ENCODE measurements at regions not wholly inside any gene's neighbourhood (a gene's known extent, or its start where the extent isn't known, plus 50 kb on each side); places are given as distances from the start of the nearest gene placed in this dataset.

DNA sequence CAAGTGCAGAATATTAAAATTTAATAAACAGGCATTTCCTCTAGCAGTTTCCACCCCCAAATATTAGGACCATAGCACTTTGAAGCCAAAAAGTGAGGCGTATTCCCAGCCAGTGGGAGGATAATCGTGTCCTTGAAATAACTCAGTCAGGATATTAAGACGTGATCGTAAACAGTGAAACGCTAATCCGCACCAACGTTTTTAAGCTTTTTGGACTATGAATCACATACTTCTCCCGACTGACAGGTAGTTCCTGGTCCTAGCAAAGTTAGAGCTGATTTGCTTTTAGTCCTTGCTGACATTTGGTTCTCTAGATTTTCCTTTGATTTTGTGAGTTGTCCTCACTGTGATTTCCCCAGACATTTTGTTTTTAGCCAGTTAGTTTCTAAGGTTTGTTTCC lies 197.1 kb upstream of the ARHGAP20 start:
- POLR2A ChIA-PET = no interaction called here
- Mint-ChIP-seq H3K9me3 (no peaks in the 10 kb centered on the region), H3K4me1 (ENCODE audit: low read depth) (peaks cover 21% of the 10 kb centered on the region), H3K27me3 (no peaks in the 10 kb centered on the region), H3K4me3 (no peak overlapping the region), H3K27ac (no peak overlapping the region), H3K36me3 (ENCODE audit: low read depth) (no peaks in the 10 kb centered on the region)
- ATAC-seq (no peak), DNase-seq (no peak)
- intact Hi-C loops (cut with micrococcal nuclease) = no loop called here
- TF ChIP-seq, protein P1, sequence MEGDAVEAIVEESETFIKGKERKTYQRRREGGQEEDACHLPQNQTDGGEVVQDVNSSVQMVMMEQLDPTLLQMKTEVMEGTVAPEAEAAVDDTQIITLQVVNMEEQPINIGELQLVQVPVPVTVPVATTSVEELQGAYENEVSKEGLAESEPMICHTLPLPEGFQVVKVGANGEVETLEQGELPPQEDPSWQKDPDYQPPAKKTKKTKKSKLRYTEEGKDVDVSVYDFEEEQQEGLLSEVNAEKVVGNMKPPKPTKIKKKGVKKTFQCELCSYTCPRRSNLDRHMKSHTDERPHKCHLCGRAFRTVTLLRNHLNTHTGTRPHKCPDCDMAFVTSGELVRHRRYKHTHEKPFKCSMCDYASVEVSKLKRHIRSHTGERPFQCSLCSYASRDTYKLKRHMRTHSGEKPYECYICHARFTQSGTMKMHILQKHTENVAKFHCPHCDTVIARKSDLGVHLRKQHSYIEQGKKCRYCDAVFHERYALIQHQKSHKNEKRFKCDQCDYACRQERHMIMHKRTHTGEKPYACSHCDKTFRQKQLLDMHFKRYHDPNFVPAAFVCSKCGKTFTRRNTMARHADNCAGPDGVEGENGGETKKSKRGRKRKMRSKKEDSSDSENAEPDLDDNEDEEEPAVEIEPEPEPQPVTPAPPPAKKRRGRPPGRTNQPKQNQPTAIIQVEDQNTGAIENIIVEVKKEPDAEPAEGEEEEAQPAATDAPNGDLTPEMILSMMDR (IDR thresholded peaks at IDR 0.05) = no peak
- CTCF ChIA-PET = interaction anchor here (1.3 kb wide), 1 partner anchor 9 kb away, joined by 4 read pairs; no protein-coding TSS in a partner anchor

DNA sequence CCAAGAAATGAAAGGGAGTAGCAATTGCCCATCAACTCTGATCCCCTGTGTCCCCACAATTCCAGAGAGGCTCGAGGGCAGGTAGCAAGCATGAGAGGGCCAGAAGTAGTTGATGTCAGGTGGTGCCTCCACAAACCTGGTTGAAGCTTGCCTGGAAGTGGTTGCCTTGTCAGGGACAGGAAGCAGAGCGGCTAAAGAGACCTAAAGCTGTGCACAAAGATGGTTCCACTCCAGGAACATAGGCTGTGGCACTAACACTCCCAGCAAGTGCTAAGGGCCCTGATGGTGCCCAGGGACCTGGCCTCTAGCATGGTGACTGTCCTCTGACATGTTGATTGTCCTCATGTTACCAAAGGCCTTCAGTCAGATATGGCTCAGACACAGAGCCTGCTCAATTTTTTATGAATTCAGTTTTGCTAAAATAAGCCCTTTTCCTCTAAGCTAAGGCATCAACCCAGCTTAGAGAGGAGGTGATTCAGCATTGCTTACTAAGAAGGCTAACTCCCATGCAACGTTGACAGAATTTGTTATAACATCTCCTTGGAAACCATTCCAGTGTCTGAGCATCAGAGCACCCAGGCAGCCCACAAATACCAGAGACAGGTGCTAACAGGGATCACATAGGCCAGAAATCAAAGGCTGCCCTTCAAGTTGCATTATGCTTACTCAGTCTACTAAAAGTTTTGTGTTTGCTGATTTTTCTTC lies 196.3 kb upstream of the ARHGAP20 start:
- no peaks in the 10 kb centered on the region for H3K9me3 Mint-ChIP-seq
- peaks cover 21% of the 10 kb centered on the region for H3K4me1 Mint-ChIP-seq (ENCODE audit: low read depth)
- ATAC-seq (peak; percentile 48), DNase-seq (peak; percentile 5)
- ChIA-PET CTCF (no interaction called here), POLR2A (no interaction called here)
- H3K36me3 Mint-ChIP-seq (ENCODE audit: low read depth) = no peaks in the 10 kb centered on the region
- intact Hi-C loops (cut with micrococcal nuclease) = no loop called here
- no peak overlapping the region for H3K27ac Mint-ChIP-seq
- TF ChIP-seq, protein P1 (IDR thresholded peaks at IDR 0.05) = no peak
- no peaks in the 10 kb centered on the region for H3K27me3 Mint-ChIP-seq
- no peak overlapping the region for H3K4me3 Mint-ChIP-seq

DNA sequence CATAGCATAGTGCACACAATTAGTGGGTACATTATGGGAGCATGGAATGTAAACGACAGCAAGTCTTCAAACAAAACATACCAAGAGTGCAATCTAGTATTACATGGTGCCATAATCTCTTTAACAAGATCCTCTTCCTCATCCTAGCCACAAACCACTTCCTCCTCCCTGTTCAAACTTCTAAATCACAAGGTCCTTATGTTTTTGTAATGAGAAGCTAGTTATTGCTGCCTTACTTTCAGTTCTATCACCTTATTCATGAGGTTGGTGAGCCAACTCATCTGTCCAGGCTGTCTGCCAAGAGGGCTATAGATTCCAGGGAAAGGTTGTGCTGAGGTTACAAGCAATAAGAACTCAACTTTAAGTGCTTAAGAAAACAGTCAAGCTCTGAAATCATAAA lies 195.4 kb upstream of the ARHGAP20 start:
- H3K36me3 Mint-ChIP-seq (ENCODE audit: low read depth) = no peaks in the 10 kb centered on the region
- peaks cover 21% of the 10 kb centered on the region for H3K4me1 Mint-ChIP-seq (ENCODE audit: low read depth)
- peak; percentile 20 for DNase-seq
- TF ChIP-seq, protein P1 (IDR thresholded peaks at IDR 0.05) = no peak
- POLR2A ChIA-PET = no interaction called here
- ATAC-seq = peak; percentile 81
- no peaks in the 10 kb centered on the region for H3K27me3 Mint-ChIP-seq
- intact Hi-C loops (cut with micrococcal nuclease) = no loop called here
- no peak overlapping the region for H3K4me3 Mint-ChIP-seq
- CTCF ChIA-PET = no interaction called here
- no peak overlapping the region for H3K27ac Mint-ChIP-seq
- no peaks in the 10 kb centered on the region for H3K9me3 Mint-ChIP-seq

DNA sequence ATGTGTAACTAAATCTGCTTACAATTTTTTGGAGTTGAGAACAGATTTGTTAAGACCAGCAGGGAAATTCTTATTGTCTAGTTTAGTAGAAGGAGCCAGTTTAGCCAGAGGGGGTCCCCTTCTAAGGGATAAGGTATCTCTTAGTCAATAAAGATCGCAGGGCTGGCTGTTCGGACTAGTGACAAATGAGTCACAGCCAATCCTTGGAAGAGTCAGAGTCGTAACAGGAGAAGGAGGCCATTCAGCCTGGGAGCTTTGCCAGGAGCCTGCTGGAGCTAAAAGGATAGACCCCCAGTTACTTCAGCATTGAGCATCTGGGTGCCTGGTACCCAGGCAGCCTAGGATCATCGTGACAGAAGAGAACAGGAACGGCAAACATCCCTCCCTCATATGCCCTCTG lies 191.6 kb upstream of the ARHGAP20 start:
- TF ChIP-seq, protein P1 (IDR thresholded peaks at IDR 0.05) = no peak
- ChIA-PET POLR2A (no interaction called here), CTCF (no interaction called here)
- intact Hi-C loops (cut with micrococcal nuclease) = no loop called here
- Mint-ChIP-seq H3K27me3 (no peaks in the 10 kb centered on the region), H3K4me3 (no peak overlapping the region), H3K9me3 (no peaks in the 10 kb centered on the region), H3K36me3 (ENCODE audit: low read depth) (no peaks in the 10 kb centered on the region), H3K27ac (no peak overlapping the region), H3K4me1 (ENCODE audit: low read depth) (peaks cover 18% of the 10 kb centered on the region)
- no peak for ATAC-seq
- no peak for DNase-seq

DNA sequence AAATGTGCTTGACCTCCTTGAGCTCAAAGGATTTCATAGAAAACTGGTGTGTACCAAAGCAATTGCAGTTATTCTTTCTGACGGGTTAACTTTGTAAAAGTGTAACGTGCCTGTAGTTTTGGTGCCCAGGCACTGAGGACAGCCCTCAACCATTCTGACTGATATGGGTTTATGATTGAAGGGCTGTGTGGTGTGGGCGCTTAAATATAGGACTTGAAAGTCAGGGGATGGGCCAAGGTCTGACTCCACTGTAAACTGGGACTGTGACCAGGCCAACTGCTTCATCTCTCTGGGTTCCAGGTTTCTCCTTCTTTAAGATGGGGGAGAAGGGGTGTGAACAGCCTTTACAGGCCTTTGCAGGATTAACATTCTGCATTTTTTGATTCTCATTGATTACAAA lies 191.1 kb upstream of the ARHGAP20 start:
- no peak overlapping the region for H3K27ac Mint-ChIP-seq
- no peaks in the 10 kb centered on the region for H3K9me3 Mint-ChIP-seq
- ChIA-PET CTCF (no interaction called here), POLR2A (no interaction called here)
- TF ChIP-seq, protein P1 (IDR thresholded peaks at IDR 0.05) = no peak
- no peak for ATAC-seq
- peaks cover 13% of the 10 kb centered on the region for H3K4me1 Mint-ChIP-seq (ENCODE audit: low read depth)
- DNase-seq = no peak
- intact Hi-C loops (cut with micrococcal nuclease) = no loop called here
- no peaks in the 10 kb centered on the region for H3K27me3 Mint-ChIP-seq
- no peaks in the 10 kb centered on the region for H3K36me3 Mint-ChIP-seq (ENCODE audit: low read depth)
- no peak overlapping the region for H3K4me3 Mint-ChIP-seq

Data from activated CD8-positive, alpha-beta T cell treated with anti-CD3 and anti-CD28 coated beads for 36 hours (primary cell).